Prostate gland (tissue), 2 donors: ENCODE measurements at regions not wholly inside any gene's neighbourhood (a gene's known extent, or its start where the extent isn't known, plus 50 kb on each side); places are given as distances from the start of the nearest gene placed in this dataset.

Experiments
- CTCF ChIP-seq, 4 experiments: fragments of 200-600 bp in 2 of 4; fragments of 450-650 bp in 2 of 4; sonication (generic) in 2 of 4; IDR thresholded peaks; 1 replicate in 3 of 4; 2 replicates in 1 of 4; pipeline ENCODE4 v1.5.1; 2016 to 2019; ENCODE audit warnings: antibody characterized with exemption in 4 of 4, mild to moderate bottlenecking in 2 of 4, moderate library complexity in 2 of 4
- POLR2A ChIP-seq: fragments of 450-650 bp; IDR thresholded peaks from one replicate; pipeline ENCODE4 v1.6.1; 2016; ENCODE audit warnings: antibody characterized with exemption, mild to moderate bottlenecking

GRCh38 chr18:4854671-4855070, 342.4 kb downstream of the AKAIN1 start:
- TF ChIP-seq POLR2A (no peak), CTCF (IDR thresholded peaks at IDR 0.05) (no peak)
